ENCODE measurements at regions not wholly inside any gene's neighbourhood (a gene's known extent, or its start where the extent isn't known, plus 50 kb on each side); places are given as distances from the start of the nearest gene placed in this dataset.

- DNase-seq: no peak
Observed at GRCh38 chr2:42947809-42948600, 155.6 kb upstream of the HAAO start.

- no peak for DNase-seq
Observed at GRCh38 chr2:42944779-42945415, 152.5 kb upstream of the HAAO start.

- no peak for DNase-seq
Observed at GRCh38 chr2:42942990-42943493, 150.7 kb upstream of the HAAO start.

DNA sequence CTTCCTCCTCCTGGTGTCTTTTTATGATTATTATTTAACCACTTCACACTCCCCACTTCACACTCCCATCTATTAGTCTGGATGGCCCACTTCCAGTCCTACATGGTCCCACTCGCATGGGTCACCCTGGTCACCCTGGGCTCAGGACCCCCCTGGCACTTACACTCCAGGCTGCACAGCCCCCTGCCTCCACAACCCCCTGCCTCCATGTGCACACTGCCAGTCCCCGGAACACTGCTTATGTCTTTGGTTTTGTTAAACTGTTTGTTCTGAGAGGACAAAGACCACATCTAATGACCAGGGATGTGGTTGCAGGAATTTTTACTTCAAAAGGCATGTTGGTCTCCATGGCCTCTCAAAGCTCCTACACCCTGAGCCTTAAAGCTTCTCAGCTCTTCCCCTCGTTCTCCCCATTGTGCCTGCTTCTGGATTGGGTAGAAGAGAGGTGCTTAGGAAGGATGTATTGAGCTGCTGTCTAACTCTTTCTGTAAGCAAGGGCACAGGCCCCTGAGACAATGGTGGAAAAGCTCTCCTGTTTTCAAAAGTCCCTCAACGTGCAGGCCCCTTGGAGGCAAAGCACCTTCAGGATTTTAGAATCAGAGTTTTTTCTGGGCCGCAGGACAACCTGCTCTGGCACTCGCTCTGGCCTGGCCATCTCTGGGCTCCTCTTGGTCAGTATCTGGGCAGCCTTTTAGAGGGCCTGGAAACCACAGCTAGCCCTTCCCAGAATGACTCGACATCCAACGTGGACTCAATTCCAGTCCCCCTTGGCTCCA is 150.0 kb upstream of the HAAO start:
- no peak for DNase-seq

GRCh38 chr2:42941633-42942176 is 149.3 kb upstream of the HAAO start:
- DNase-seq: no peak

DNA sequence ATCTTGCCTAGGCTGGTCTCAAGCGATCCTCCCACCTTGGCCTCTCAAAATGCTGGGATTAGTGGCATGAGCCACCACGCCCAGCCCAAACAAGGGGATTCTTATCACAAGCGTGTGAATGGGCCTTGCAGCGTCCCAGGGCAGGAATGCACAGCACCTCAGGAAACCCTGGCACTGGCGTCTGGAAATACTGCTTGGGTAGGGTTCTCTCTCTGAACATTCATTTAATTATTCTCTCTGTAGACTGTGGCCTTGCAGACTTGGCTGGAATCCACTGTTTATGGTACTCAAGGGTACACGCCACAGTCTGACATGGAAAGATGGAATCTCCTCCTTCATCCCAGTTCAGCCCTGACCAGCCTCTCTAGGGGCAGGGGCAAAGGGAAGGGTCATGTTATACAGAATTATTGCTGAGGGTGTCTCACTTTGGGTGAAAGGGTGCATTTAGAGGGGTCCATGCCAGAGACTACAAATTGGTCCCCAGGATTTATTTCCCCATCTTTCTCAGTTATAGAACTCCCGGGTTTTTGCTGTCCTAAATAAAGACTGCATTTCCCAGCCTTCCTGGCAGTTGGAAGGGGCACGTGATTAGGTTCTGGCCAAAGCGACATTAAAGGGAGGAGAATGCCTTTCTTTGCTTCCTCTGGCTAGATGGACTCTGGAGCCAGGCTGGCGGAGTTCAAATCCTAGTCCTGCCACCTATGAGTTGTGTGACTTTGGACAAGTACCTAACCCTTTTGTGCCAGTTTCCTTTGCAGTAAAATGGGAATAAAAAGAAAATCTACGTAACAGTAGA is 147.2 kb upstream of the HAAO start:
- no peak for DNase-seq

GRCh38 chr2:42938671-42939370 is 146.4 kb upstream of the HAAO start:
- no peak for DNase-seq

GRCh38 chr2:42937171-42937875 is 144.9 kb upstream of the HAAO start:
- no peak for DNase-seq

GRCh38 chr2:42935692-42936671 is 143.6 kb upstream of the HAAO start:
- DNase-seq: no peak

- DNase-seq: no peak
Observed at GRCh38 chr2:42934580-42935186, 142.3 kb upstream of the HAAO start.

GRCh38 chr2:42933824-42934254 is 141.5 kb upstream of the HAAO start:
- no peak for DNase-seq

GRCh38 chr2:42932271-42933151 is 140.1 kb upstream of the HAAO start:
- no peak for DNase-seq

DNA sequence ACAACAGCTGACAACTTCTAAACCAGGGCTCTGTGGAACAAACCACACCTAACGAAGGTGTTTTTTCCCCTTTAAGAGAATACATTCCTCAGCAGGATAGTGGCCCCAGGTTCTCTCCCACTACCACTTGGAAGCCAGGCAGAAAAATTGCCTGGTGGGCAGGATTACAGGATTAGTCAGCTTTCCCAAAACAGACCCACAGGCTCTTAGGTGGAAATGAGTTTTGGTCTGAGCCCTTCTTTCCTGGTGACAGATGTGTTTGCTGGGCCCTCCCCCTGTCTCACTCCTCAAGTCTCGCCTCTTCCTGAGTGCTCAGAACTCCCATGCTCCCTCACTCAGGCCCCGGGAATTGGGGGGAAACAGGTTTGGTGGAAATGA is 139.4 kb upstream of the HAAO start:
- DNase-seq: no peak

DNA sequence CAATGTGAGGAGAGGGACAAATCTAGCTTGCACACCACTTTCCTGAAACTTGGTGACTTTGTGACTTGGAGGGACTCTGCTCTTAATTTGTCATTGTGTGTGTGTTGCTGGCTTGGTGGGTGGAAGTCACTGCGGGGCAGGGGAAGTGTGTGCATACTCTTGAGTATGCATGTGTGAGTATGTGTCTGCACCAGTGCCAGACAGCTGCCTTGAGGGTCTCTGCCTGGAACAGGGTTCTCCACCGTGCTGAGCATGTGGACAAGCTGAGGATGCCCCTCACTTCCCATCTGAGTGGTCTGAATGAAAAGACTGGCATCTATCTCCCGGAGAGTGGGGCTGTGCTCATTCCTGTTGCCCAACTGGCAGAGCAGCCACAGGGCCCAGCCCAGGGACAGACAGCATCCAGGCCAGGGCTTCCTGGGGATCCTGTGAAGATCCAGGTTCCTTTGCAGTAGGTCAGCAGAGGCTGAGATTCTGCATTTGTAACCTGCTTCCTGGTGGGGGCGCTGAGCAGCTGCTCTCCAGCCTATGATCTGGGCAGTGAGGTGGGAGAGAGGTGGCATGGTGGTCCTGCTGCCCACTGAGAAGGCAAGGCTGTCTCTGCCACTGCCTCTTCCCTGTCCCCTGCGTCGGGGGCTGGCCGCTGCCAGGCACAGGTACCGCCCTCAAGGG is 138.9 kb upstream of the HAAO start:
- no peak for DNase-seq

- no peak for DNase-seq
Observed at GRCh38 chr2:42930025-42930581, 137.7 kb upstream of the HAAO start.

- DNase-seq: no peak
Observed at GRCh38 chr2:42929546-42930024, 137.2 kb upstream of the HAAO start.

Data from NCI-H446 treated with DMSO at 0.1 percent for 48 hours (cell line).